ENCODE measurements at regions not wholly inside any gene's neighbourhood (a gene's known extent, or its start where the extent isn't known, plus 50 kb on each side); places are given as distances from the start of the nearest gene placed in this dataset.

DNA sequence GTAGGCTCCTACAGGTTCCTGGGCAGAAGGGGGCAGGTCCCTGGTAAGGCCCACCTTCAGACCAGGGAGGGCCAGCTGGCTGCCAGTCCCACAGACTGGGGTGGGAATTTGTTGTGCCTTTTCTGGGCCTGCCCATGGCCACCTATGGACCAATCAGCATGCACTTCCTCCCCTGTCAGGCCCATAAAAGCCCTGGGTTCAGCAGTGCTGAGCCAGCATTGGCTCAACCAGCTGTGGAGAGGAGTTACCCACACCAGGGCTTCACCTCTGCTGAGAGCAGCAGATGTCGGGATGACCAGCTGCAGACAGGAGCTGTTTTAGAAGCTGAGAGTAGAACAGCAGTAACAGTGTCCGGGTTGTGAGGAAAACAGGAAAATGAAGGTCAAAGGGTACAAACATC lies 373.4 kb upstream of the ACO1 start:
- TF ChIP-seq, protein P1, sequence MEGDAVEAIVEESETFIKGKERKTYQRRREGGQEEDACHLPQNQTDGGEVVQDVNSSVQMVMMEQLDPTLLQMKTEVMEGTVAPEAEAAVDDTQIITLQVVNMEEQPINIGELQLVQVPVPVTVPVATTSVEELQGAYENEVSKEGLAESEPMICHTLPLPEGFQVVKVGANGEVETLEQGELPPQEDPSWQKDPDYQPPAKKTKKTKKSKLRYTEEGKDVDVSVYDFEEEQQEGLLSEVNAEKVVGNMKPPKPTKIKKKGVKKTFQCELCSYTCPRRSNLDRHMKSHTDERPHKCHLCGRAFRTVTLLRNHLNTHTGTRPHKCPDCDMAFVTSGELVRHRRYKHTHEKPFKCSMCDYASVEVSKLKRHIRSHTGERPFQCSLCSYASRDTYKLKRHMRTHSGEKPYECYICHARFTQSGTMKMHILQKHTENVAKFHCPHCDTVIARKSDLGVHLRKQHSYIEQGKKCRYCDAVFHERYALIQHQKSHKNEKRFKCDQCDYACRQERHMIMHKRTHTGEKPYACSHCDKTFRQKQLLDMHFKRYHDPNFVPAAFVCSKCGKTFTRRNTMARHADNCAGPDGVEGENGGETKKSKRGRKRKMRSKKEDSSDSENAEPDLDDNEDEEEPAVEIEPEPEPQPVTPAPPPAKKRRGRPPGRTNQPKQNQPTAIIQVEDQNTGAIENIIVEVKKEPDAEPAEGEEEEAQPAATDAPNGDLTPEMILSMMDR (conservative IDR thresholded peaks at IDR 0.05; ENCODE audit: low read depth, low read length): no peak
- TF ChIP-seq BHLHE40 (IDR thresholded peaks at IDR 0.05; ENCODE audit: low read depth, low read length) (no peak), RFX5 (IDR thresholded peaks at IDR 0.05; ENCODE audit: low read depth, low read length) (no peak), RCOR1 (IDR thresholded peaks at IDR 0.05; ENCODE audit: insufficient replicate concordance, low read length) (no peak), SMC3 (IDR thresholded peaks at IDR 0.05; ENCODE audit: low read depth, low read length) (no peak), RAD21 (IDR thresholded peaks at IDR 0.05; ENCODE audit: low read length) (no peak), POLR2A (IDR thresholded peaks at IDR 0.05; ENCODE audit: low read depth, low read length) (no peak), MAFK (IDR thresholded peaks at IDR 0.05; ENCODE audit: low read depth, low read length) (no peak)
- TF ChIP-seq, protein P2, sequence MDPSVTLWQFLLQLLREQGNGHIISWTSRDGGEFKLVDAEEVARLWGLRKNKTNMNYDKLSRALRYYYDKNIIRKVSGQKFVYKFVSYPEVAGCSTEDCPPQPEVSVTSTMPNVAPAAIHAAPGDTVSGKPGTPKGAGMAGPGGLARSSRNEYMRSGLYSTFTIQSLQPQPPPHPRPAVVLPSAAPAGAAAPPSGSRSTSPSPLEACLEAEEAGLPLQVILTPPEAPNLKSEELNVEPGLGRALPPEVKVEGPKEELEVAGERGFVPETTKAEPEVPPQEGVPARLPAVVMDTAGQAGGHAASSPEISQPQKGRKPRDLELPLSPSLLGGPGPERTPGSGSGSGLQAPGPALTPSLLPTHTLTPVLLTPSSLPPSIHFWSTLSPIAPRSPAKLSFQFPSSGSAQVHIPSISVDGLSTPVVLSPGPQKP (IDR thresholded peaks at IDR 0.05; ENCODE audit: borderline replicate concordance, low read depth, low read length): no peak
- TF ChIP-seq, protein P3, sequence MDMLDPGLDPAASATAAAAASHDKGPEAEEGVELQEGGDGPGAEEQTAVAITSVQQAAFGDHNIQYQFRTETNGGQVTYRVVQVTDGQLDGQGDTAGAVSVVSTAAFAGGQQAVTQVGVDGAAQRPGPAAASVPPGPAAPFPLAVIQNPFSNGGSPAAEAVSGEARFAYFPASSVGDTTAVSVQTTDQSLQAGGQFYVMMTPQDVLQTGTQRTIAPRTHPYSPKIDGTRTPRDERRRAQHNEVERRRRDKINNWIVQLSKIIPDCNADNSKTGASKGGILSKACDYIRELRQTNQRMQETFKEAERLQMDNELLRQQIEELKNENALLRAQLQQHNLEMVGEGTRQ (IDR thresholded peaks at IDR 0.05; ENCODE audit: low read depth, low read length): no peak
